Activated CD8-positive, alpha-beta memory T cell treated with anti-CD3 and anti-CD28 coated beads for 4 hours (primary cell): ENCODE measurements at regions not wholly inside any gene's neighbourhood (a gene's known extent, or its start where the extent isn't known, plus 50 kb on each side); places are given as distances from the start of the nearest gene placed in this dataset.

Source experiments
- DNase-seq, 2 donors: peaks; one replicate each; pipeline ENCODE4 v3.0.0-alpha.2; 2020; ENCODE audit warnings: low read depth in 2 of 2

GRCh38 chr12:75725521-75726111, 214.2 kb upstream of the KRR1 start:
- no peak for DNase-seq

DNA sequence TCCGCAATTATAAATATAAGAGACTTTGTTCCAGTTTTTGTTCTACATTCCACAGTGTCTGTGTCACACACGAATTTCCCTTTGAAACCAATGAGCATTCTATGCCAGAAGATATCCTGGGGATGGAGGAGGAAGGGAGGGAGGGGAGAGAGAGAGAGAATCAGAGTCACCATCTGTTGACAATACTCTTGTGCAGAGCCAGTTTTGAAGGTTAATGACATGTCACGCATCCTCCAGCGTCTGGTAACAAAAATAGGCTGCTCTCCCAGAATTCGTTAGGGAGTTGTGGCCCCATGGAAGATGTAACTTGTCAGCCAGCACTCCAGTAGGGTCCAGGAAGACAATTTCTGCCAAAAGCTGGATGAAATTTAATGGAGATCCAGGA, 213.5 kb upstream of the KRR1 start:
- DNase-seq, result no peak

DNA sequence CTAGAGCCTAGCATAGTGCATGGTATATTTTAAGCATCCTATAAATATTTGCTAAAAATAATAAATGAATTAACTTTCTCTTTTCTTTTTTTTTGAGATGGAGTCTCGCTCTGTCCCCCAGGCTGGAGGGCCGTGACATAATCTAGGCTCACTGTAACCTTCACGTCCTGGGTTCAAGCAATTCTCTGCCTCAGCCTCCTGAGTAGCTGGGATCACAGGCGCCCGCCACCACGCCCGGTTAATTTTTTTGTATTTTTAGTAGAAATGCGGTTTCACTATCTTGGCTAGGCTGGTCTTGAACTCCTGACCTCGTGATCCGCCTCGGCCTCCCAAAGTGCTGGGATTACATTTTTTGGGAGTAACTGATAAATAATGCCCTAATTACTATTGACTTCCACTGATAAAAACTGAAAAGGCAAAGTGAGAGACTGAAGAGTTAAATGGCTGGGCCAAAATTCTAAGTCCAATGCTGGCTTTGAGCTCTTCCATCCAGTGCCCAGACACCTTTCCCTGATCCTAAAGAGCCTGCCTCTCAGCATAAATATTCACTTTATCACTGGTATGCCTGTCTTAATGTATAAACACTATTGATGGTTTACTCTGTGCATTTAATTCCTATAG, 213.0 kb upstream of the KRR1 start:
- no peak for DNase-seq

- peak in 1 of 2 donors; percentile 35 for DNase-seq
Measured at GRCh38 chr12:75722714-75723200, 211.3 kb upstream of the KRR1 start.

DNA sequence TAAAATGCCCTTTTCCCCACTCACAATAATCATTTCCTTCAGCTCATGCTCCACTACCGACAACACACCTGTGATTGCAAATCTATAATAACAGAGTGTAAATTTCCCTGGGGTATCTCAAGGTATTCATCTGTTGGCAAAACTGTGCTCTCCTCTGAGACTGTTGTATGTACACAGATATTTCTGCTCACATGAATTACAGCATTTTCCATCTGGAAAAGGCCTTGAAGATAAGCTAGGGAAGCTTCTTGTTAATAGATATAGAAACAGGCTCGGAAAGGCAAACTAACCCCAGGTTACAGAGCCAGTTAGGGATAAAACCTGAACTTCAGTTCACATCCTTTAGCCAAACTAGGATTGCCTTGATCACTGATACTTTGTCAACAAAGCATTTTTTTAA, 210.4 kb upstream of the KRR1 start:
- no peak for DNase-seq

DNA sequence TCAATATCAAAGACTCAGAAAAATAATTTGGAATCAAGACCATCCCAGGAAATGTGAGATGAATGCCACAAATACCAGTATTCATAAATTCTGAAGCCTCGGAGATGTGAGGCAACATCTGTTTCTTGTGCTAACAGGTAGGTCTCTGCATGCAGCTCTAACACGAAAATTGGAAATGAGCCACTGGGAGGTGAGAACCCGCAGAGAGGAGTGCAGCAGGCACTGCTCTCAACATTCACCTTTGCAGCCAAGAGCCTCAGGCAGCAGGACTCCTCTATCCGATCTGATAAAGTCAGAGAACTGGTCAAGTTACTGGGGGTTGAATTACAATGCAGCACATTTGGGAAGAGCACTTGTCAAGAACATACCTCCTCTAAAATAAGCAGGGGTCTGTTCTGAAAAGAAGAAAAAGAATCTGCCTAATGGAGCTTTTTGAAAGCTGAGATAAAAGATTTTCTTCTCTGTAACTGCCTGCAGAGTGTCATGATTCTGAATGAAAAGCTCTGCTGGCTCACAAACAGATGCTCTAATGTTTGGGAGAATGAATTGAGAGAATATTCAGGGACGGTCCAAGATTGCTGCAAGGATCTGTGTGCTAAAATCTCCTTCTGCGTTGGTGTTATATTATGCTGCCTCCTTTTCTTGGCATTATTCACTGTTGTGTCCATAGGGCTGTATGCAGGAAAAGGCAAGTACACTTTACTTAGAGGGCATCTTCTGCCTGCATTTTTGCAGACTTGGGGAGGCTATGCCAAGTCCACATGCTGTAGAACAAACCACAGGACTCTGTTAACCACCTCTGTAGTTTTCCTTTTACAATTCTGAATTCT, 209.6 kb upstream of the KRR1 start:
- DNase-seq, result no peak

GRCh38 chr12:75717902-75718301, 206.5 kb upstream of the KRR1 start:
- no peak for DNase-seq

GRCh38 chr12:75716291-75717025, 205.0 kb upstream of the KRR1 start:
- DNase-seq, result no peak

- DNase-seq, result no peak
Measured at GRCh38 chr12:75715682-75716081, 204.3 kb upstream of the KRR1 start.

DNA sequence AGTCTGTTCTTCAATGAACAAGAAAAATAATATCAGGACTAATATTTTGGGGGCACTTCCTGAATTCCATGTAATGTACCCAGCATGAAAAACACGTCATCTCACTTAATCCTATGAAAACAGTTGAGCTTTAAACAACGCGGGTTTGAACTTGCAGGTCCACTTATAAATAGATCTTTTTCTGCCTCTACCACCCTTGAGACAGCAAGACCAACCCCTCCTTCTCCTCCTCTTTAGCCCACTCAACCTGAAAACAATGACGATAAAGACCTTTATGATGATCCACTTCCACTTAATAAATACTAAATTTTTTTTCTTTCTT, 203.9 kb upstream of the KRR1 start:
- no peak for DNase-seq

- no peak for DNase-seq
Measured at GRCh38 chr12:75714462-75715322, 203.3 kb upstream of the KRR1 start.

GRCh38 chr12:75713434-75713833, 202.0 kb upstream of the KRR1 start:
- no peak for DNase-seq

DNA sequence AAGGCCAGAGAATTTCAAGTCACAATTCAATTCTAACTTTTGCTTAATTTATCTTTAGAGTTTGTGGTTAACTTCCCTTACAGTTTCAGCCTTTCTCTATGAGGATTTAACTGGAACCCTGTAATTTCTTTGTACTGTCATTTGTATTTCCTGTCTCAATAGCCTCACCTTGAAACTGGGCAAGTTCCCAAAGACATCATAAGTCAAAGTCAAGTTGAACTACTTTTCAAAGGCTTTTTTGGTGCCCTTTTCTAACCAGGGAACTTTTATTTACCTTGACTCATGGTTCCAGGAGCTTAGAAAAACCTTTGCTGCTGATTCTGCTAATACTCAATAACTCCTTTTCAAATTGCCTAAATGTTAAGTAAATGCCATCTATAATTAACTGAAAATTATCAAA, 200.8 kb upstream of the KRR1 start:
- DNase-seq, result no peak

DNA sequence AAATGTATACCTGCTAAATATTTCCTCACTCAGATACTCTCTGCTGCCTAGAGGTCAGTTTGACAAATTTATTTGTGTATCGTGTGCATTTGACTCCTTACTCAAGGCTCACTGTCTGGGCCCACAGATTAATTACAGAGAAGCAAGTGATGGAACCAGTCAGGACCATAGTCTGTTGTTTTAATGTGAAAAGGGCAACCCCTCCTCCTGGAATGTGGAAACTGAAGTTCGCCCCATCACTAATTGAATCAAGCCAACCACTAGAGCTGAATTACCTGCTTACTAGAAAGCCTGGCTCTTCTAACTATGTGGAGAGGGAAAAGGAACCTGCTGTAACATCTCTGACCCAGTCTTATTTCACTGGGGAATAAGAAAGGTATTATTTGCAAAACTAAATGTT, 199.9 kb upstream of the KRR1 start:
- no peak for DNase-seq

- DNase-seq, result no peak
Measured at GRCh38 chr12:75710361-75711069, 199.1 kb upstream of the KRR1 start.

- no peak for DNase-seq
Measured at GRCh38 chr12:75709503-75709902, 198.1 kb upstream of the KRR1 start.

DNA sequence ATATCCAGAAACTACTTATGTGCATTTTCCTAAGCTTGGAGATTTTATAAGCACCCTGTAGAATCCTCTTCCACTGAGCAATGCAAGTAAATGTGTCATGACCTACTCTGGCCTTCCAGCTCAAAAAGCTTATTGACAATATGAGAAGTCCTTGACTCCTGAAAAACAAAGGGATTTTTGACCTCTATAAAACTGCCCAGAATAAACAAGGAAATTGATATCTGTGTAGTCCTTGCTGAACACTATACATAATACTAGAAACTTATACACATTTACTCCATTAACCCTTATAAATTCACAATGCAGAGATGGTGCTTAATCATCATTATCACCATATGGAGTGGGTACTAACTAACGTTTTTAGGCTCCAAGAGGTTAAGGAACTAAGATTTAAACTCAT, 197.4 kb upstream of the KRR1 start:
- DNase-seq, result no peak

DNA sequence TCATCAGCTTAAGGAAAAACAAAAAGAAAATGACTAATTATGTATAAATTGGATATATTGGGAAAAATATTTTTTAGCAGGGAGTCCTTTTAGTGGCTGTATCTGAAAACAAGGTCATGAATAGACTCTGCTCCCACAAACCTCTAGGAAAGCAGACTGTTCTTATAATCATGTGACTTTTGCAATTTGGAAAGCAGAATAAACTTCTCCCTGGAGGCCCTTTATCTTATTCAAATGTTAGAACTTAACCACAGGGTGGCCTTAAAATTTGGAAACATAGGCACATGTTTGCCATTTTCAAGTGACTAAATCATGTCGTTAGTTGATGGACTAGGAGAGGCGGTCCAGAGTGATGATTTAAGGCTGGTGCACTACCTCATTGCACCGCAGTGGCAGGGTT, 196.6 kb upstream of the KRR1 start:
- no peak for DNase-seq

- DNase-seq, result no peak
Measured at GRCh38 chr12:75706786-75707605, 195.6 kb upstream of the KRR1 start.
